B cell (primary cell): ENCODE measurements at regions not wholly inside any gene's neighbourhood (a gene's known extent, or its start where the extent isn't known, plus 50 kb on each side); places are given as distances from the start of the nearest gene placed in this dataset.

ENCODE experiments used
- ATAC-seq: fragments of 200-7000 bp; cut with Tn5 transposase; one replicate; pipeline ENCODE4 v1.10.0; 2021; ENCODE audit warnings: low read depth, mild to moderate bottlenecking, moderate number of reproducible peaks, moderate library complexity
- CTCF ChIA-PET: fragments of 350-600 bp; sonication (Branson Sonifier 250); formaldehyde crosslinking; loops from one replicate; lab custom pipeline; 2021; ENCODE audit warnings: antibody characterized with exemption, inconsistent platforms; lab: Charles Lee
- POLR2A ChIA-PET: fragments of 350-600 bp; sonication (Branson Sonifier 250); formaldehyde crosslinking; loops from one replicate; lab custom pipeline; 2021; ENCODE audit warnings: antibody characterized with exemption; lab: Charles Lee
- DNase-seq: peaks from one replicate; pipeline ENCODE4 v3.0.0; 2013
- H2AFZ ChIP-seq: 2 replicates; pipeline ENCODE4 v1.6.1; 2012; ENCODE audit warnings: mild to moderate bottlenecking, low read depth, low read length; ENCODE audit not compliant: insufficient read depth, poor library complexity, severe bottlenecking
- H3K27ac ChIP-seq, 2 donors: 1 replicate in 1 of 2; 2 replicates in 1 of 2; pipeline ENCODE4 v1.5.1; 2012 to 2013; ENCODE audit warnings: low read length in 2 of 2, mild to moderate bottlenecking in 2 of 2, moderate library complexity in 1 of 2
- H3K27me3 ChIP-seq, 4 experiments: fragments of 200-600 bp in 1 of 4; sonication (generic) in 1 of 4; replicated peaks in 1 of 4; 1 replicate in 2 of 4; 2 replicates in 2 of 4; pipeline versions ENCODE4 v1.6.1 to v1.7.0; 2013 to 2016; ENCODE audit warnings: low read length in 3 of 4, mild to moderate bottlenecking in 2 of 4, mixed read lengths in 1 of 4, moderate library complexity in 1 of 4; ENCODE audit not compliant: insufficient read depth in 4 of 4, control insufficient read depth in 3 of 4; ENCODE audit errors: control extremely low read depth in 1 of 4
- H3K36me3 ChIP-seq, 2 experiments: replicated peaks in 1 of 2; 1 replicate in 1 of 2; 2 replicates in 1 of 2; pipeline versions ENCODE4 v1.6.1 to v1.7.1; 2013; ENCODE audit warnings: low read length in 1 of 2; ENCODE audit not compliant: insufficient read depth in 2 of 2, control insufficient read depth in 1 of 2; ENCODE audit errors: control extremely low read depth in 1 of 2, extremely low read depth in 1 of 2
- H3K4me1 ChIP-seq, 2 donors: fragments of 200-600 bp in 1 of 2; sonication (generic) in 1 of 2; 1 replicate in 1 of 2; 2 replicates in 1 of 2; pipeline versions ENCODE4 v1.5.1 to v1.6.1; 2013 to 2017; ENCODE audit warnings: low read length in 2 of 2; ENCODE audit not compliant: control insufficient read depth in 2 of 2, insufficient read depth in 2 of 2
- H3K4me2 ChIP-seq: replicated peaks from 2 replicates; pipeline ENCODE3; 2012; ENCODE audit warnings: mild to moderate bottlenecking, low read depth, low read length; ENCODE audit not compliant: poor library complexity, severe bottlenecking
- H3K4me3 ChIP-seq, 5 experiments: fragments of 200-600 bp in 1 of 5; sonication (generic) in 1 of 5; 1 replicate in 3 of 5; 2 replicates in 2 of 5; pipeline versions ENCODE4 v1.5.1 to v1.7.0; 2011 to 2016; ENCODE audit warnings: low read length in 4 of 5, mild to moderate bottlenecking in 4 of 5, low read depth in 2 of 5, control low read depth in 1 of 5, moderate library complexity in 1 of 5; ENCODE audit not compliant: insufficient read depth in 1 of 5; ENCODE audit errors: control extremely low read depth in 1 of 5, extremely low read depth in 1 of 5
- H3K79me2 ChIP-seq: fragments of 200-600 bp; sonication (generic); one replicate; pipeline ENCODE4 v1.6.0; 2016; ENCODE audit warnings: low read length; ENCODE audit not compliant: control insufficient read depth, insufficient read depth
- H3K9ac ChIP-seq: fragments of 200-600 bp; sonication (generic); 2 replicates; pipeline ENCODE4 v1.6.1; 2017; ENCODE audit warnings: mild to moderate bottlenecking, low read length, moderate library complexity
- H3K9me3 ChIP-seq, 3 donors: one replicate each; pipeline versions ENCODE4 v1.6.1 to v1.7.1; 2013; ENCODE audit warnings: low read length in 2 of 3; ENCODE audit not compliant: control insufficient read depth in 2 of 3, insufficient read depth in 1 of 3; ENCODE audit errors: control extremely low read depth in 1 of 3
- H4K20me1 ChIP-seq: 2 replicates; pipeline ENCODE4 v1.6.0; 2012; ENCODE audit warnings: mild to moderate bottlenecking, low read length; ENCODE audit not compliant: insufficient read depth, control insufficient read depth, poor library complexity, severe bottlenecking
- H3K27ac Mint-ChIP-seq: one replicate; pipeline ENCODE4 v1.8.0; 2021; ENCODE audit warnings: mixed read lengths
- H3K27me3 Mint-ChIP-seq: one replicate; pipeline ENCODE4 v1.8.0; 2021; ENCODE audit warnings: mixed read lengths
- H3K4me1 Mint-ChIP-seq: one replicate; pipeline ENCODE4 v1.8.0; 2021; ENCODE audit warnings: mixed read lengths
- H3K4me3 Mint-ChIP-seq: one replicate; pipeline ENCODE4 v1.8.0; 2021; ENCODE audit warnings: mixed read lengths
- H3K9me3 Mint-ChIP-seq: one replicate; pipeline ENCODE4 v1.8.0; 2022; ENCODE audit warnings: mixed read lengths; ENCODE audit not compliant: insufficient read depth
- EZH2 ChIP-seq: IDR thresholded peaks from 2 replicates; pipeline ENCODE4 v1.6.1; 2012; ENCODE audit warnings: borderline replicate concordance, low read depth, mild to moderate bottlenecking, moderate library complexity, low read length; ENCODE audit not compliant: insufficient read depth, poor library complexity, severe bottlenecking
- WGBS: methylation state at CpG from one replicate; pipeline ENCODE4 v1.1.5; 2013; ENCODE audit warnings: missing lambda C conversion rate; ENCODE audit not compliant: insufficient coverage; 5-methylcytosine and 5-hydroxymethylcytosine counted together
- intact Hi-C: fragments of 100-400 bp; cut with micrococcal nuclease; formaldehyde crosslinking; loops from one replicate; pipeline ENCODE4 v1.10.0; 2022
- TF ChIP-seq, protein P1 (sequence below): fragments of 200-600 bp; IDR thresholded peaks from one replicate; pipeline ENCODE4 v1.8.0; 2022; ENCODE audit warnings: antibody characterized with exemption, mild to moderate bottlenecking

DNA sequence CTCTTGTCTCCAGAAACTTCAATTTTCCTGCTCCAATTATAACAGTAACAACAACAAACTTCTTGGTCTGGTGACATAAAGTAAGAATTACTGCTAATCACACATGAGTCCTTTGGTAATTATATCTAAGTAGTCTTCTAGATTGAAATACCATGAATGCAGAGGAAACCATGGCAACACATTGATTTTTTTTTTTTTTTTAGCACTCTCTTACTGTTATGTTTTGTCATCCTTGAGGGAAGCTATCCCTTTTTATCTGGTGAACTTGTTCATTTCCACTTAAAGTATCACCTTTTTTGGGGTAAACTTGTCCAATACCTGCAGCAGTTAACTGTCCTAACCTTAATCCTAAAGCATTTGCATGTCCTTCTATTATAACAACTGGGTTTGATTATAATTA is 256.3 kb downstream of the B3GLCT start:
- no peaks in the 10 kb centered on the region for H3K4me1 ChIP-seq
- no peak overlapping the region for H3K4me2 ChIP-seq
- H3K79me2 ChIP-seq, result no peaks in the 10 kb centered on the region
- no peak for ATAC-seq
- Mint-ChIP-seq H3K9me3 (no peaks in the 10 kb centered on the region), H3K27me3 (peaks cover 17% of the 10 kb centered on the region), H3K27ac (no peak overlapping the region), H3K4me3 (no peak overlapping the region), H3K4me1 (no peaks in the 10 kb centered on the region)
- H3K36me3 ChIP-seq, result no peaks in the 10 kb centered on the region
- H3K27me3 ChIP-seq, result no peaks in the 10 kb centered on the region
- intact Hi-C loops, result no loop called here
- TF ChIP-seq, protein P1, sequence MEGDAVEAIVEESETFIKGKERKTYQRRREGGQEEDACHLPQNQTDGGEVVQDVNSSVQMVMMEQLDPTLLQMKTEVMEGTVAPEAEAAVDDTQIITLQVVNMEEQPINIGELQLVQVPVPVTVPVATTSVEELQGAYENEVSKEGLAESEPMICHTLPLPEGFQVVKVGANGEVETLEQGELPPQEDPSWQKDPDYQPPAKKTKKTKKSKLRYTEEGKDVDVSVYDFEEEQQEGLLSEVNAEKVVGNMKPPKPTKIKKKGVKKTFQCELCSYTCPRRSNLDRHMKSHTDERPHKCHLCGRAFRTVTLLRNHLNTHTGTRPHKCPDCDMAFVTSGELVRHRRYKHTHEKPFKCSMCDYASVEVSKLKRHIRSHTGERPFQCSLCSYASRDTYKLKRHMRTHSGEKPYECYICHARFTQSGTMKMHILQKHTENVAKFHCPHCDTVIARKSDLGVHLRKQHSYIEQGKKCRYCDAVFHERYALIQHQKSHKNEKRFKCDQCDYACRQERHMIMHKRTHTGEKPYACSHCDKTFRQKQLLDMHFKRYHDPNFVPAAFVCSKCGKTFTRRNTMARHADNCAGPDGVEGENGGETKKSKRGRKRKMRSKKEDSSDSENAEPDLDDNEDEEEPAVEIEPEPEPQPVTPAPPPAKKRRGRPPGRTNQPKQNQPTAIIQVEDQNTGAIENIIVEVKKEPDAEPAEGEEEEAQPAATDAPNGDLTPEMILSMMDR, result no peak
- no peak for TF ChIP-seq EZH2
- no peaks in the 10 kb centered on the region for H4K20me1 ChIP-seq
- no peak overlapping the region for H3K27ac ChIP-seq
- CTCF ChIA-PET, result no interaction called here
- no peak for DNase-seq
- H3K9me3 ChIP-seq, result no peaks in the 10 kb centered on the region
- no peak overlapping the region for H3K4me3 ChIP-seq
- POLR2A ChIA-PET, result no interaction called here
- H2AFZ ChIP-seq, result no peak overlapping the region
- H3K9ac ChIP-seq, result no peak overlapping the region

DNA sequence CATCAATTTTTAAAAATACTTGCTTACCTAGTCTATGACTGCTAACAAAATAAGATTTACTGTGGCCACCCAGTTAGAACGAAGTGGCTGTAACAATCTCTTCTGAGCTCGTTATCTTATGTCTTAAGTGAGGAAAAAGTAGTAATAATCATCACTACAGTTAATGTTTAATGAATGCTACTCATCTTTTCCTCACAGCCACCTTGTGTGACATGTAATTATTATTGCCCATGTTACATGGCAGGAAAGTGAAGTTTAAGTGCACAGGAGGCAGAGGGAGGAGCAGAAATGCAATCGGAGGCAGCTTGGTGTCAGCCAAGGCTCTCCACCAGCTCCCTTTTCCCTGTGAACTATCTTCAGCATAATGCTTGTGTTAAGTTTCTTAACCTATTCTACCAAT is 260.3 kb downstream of the B3GLCT start:
- H3K4me1 Mint-ChIP-seq, result no peaks in the 10 kb centered on the region
- H3K9me3 Mint-ChIP-seq, result no peaks in the 10 kb centered on the region
- H3K4me1 ChIP-seq, result no peaks in the 10 kb centered on the region
- H3K79me2 ChIP-seq, result no peaks in the 10 kb centered on the region
- ChIA-PET CTCF (no interaction called here), POLR2A (no interaction called here)
- H3K4me2 ChIP-seq, result no peak overlapping the region
- H4K20me1 ChIP-seq, result no peaks in the 10 kb centered on the region
- no peaks in the 10 kb centered on the region for H3K27me3 Mint-ChIP-seq
- no peaks in the 10 kb centered on the region for H3K9me3 ChIP-seq
- no peak overlapping the region for H3K9ac ChIP-seq
- no peak overlapping the region for H3K4me3 Mint-ChIP-seq
- DNase-seq (no peak), ATAC-seq (no peak)
- TF ChIP-seq EZH2, result no peak
- TF ChIP-seq, protein P1, result no peak
- no peak overlapping the region for H3K4me3 ChIP-seq
- H2AFZ ChIP-seq, result no peak overlapping the region
- no peaks in the 10 kb centered on the region for H3K36me3 ChIP-seq
- intact Hi-C loops, result no loop called here
- H3K27me3 ChIP-seq, result no peaks in the 10 kb centered on the region
- no peak overlapping the region for H3K27ac ChIP-seq
- 100% methylated on average over 1 of the region's 3 CpGs for WGBS
- H3K27ac Mint-ChIP-seq, result no peak overlapping the region
